ENCODE measurements at regions not wholly inside any gene's neighbourhood (a gene's known extent, or its start where the extent isn't known, plus 50 kb on each side); places are given as distances from the start of the nearest gene placed in this dataset.
"Not testable (repeated sequence)": the region's sequence is repeated elsewhere in the genome, so short reads cannot be mapped to it uniquely, and the experiment has no call there.

DNA sequence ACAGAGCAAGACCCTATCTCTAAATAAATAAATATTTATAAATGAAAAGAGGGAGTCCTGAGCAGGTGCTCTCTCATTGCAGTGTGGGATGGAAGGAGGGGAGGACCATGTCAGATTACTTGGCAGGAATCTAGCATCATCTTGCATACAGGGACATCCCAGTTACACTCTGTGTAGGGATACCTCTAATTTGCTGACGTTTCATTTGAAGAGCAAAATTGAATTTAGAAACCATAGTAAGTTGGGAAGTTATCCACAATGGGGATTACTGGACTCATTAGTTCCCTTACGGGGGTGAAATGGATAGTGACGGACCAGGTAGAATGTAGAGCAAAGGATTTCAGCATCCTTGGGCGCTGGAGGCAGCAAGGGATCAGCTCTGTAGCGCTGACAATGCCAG lies 52.1 kb downstream of the ARHGEF18 start:
- no peak for ATAC-seq (replicated peaks)
- no peak for DNase-seq
- Mint-ChIP-seq H3K27me3 (no peaks in the 10 kb centered on the region), H3K36me3 (ENCODE audit: insufficient read depth) (peaks cover 47% of the 10 kb centered on the region), H3K4me1 (ENCODE audit: low read depth in 2 of 2) (peaks cover 23 to 34% of the 10 kb centered on the region in 2 donors), H3K27ac (peak overlapping the region in 1 of 2 donors; percentile 77), H3K4me3 (no peak overlapping the region), H3K9me3 (no peaks in the 10 kb centered on the region)

DNA sequence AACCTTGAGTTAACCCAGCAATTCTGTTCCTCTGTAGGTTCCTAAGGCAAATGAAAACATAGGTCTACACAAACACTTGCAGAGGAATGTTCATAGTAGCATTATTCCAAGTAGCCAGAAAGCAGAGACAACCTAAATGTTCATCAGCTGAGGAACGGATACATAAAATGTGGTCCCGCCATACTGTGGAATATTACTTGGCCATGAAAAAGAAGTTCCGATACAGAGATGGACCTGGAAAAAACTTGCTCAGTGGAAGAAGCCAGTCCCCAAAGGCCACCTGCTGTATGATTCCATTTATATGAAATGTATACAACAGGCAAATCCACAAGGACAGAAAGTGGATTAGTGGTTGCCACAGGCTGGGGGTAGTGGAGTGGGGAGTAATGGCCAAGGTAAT lies 53.0 kb downstream of the ARHGEF18 start:
- Mint-ChIP-seq H3K27me3 (no peaks in the 10 kb centered on the region), H3K27ac (no peak overlapping the region), H3K4me1 (ENCODE audit: low read depth in 2 of 2) (peaks cover 19 to 26% of the 10 kb centered on the region in 2 donors), H3K4me3 (no peak overlapping the region), H3K9me3 (no peaks in the 10 kb centered on the region), H3K36me3 (ENCODE audit: insufficient read depth) (peaks cover 43% of the 10 kb centered on the region)
- no peak for DNase-seq
- ATAC-seq (replicated peaks): no peak

DNA sequence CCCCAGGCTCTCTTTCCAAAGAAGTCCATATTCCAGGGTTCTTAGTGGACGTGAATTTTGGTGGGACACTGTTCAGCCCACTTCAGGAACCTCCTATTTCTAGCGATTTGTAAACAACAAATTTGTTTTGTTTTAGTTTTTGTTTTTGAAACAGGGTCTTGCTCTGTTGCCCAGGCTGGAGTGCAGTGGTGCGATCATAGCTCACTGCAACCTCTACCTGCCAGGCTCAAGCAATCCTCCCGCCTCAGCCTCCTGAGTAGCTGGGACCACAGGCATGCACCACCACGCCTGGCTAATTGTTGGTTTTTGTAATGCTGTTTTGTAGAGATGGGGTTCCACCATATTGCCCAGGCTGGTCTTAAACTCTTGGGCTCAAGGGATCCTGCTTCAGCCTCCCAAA lies 56.7 kb downstream of the ARHGEF18 start:
- not testable (repeated sequence) for H3K27me3 Mint-ChIP-seq; H3K4me3 Mint-ChIP-seq; ATAC-seq (replicated peaks); DNase-seq; H3K27ac Mint-ChIP-seq; H3K9me3 Mint-ChIP-seq
- H3K36me3 Mint-ChIP-seq (ENCODE audit: insufficient read depth): peaks cover 55% of the 10 kb centered on the region
- peaks cover 16 to 17% of the 10 kb centered on the region in 2 donors for H3K4me1 Mint-ChIP-seq (ENCODE audit: low read depth in 2 of 2)

- ATAC-seq (replicated peaks): no peak
- H3K36me3 Mint-ChIP-seq (ENCODE audit: insufficient read depth): peaks cover 71% of the 10 kb centered on the region
- DNase-seq: no peak
- no peaks in the 10 kb centered on the region for H3K9me3 Mint-ChIP-seq
- peak overlapping the region in 1 of 2 donors; percentile 41 for H3K27ac Mint-ChIP-seq
- no peak overlapping the region for H3K4me3 Mint-ChIP-seq
- H3K27me3 Mint-ChIP-seq: no peaks in the 10 kb centered on the region
- H3K4me1 Mint-ChIP-seq (ENCODE audit: low read depth in 2 of 2): peaks cover 14 to 23% of the 10 kb centered on the region in 2 donors
Measured at GRCh38 chr19:7408251-7408650, 59.5 kb downstream of the ARHGEF18 start.

DNA sequence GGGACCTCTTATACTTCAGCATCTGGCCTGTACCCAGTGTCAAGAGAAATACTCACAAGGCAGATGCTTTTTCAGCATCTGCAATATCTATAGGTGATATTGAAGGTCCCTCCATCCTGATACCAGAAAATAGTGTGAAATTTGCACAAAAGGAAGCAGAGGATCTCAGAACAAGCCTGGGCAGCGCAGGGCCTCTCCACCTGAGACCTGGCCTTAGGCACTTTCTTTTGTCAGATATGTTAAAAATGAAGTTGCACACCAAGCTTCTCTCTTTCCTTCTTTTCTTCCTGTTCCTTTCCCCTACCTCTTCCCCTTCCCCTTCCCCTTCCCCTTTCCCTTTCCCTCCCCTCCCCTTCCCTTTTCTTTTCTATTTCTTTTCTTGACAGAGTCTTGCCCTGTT lies 62.2 kb downstream of the ARHGEF18 start:
- ATAC-seq (replicated peaks) (no peak), DNase-seq (no peak)
- no peaks in the 10 kb centered on the region for H3K9me3 Mint-ChIP-seq
- H3K27ac Mint-ChIP-seq: peak overlapping the region in 1 of 2 donors; percentile 72
- no peak overlapping the region for H3K4me3 Mint-ChIP-seq
- no peaks in the 10 kb centered on the region for H3K27me3 Mint-ChIP-seq
- H3K36me3 Mint-ChIP-seq (ENCODE audit: insufficient read depth): peaks cover 58% of the 10 kb centered on the region
- H3K4me1 Mint-ChIP-seq (ENCODE audit: low read depth in 2 of 2): peaks cover 17 to 37% of the 10 kb centered on the region in 2 donors

DNA sequence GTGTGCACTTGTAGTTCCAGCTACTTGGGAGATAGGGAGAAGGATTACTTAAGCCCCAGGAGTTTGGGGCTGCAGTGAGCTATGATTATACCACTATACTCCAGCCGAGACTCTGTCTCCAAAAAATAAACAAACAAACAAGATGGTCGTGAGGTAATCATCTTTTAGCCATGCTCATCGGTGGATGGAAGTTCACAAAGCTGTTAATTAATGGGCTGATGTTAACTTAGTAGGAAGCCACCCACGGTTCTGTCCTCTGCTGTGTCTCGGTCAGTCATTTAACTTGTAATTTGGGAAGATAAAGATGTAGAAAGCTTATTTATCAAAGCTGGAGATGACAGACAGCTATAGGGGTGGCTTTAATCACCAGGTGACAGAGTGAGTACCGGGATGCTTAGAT lies 64.9 kb downstream of the ARHGEF18 start:
- Mint-ChIP-seq H3K36me3 (ENCODE audit: insufficient read depth) (peaks cover 36% of the 10 kb centered on the region), H3K4me1 (ENCODE audit: low read depth in 2 of 2) (peaks cover 19 to 41% of the 10 kb centered on the region in 2 donors)

GRCh38 chr19:7415163-7415856 lies 66.6 kb downstream of the ARHGEF18 start:
- Mint-ChIP-seq H3K9me3 (no peaks in the 10 kb centered on the region), H3K4me3 (no peak overlapping the region), H3K27ac (peak overlapping the region; percentile 49 to 60), H3K27me3 (no peaks in the 10 kb centered on the region), H3K36me3 (ENCODE audit: insufficient read depth) (peaks cover 34% of the 10 kb centered on the region), H3K4me1 (ENCODE audit: low read depth in 2 of 2) (peaks cover 27 to 52% of the 10 kb centered on the region in 2 donors)
- DNase-seq: no peak
- no peak for ATAC-seq (replicated peaks)

More for the DNA sequence above, 64.9 kb downstream of the ARHGEF18 start:
- Mint-ChIP-seq H3K27me3 (no peaks in the 10 kb centered on the region), H3K4me3 (no peak overlapping the region), H3K27ac (no peak overlapping the region), H3K9me3 (no peaks in the 10 kb centered on the region)
- no peak for DNase-seq
- no peak for ATAC-seq (replicated peaks)

GRCh38 chr19:7415857-7416371 lies 67.2 kb downstream of the ARHGEF18 start:
- Mint-ChIP-seq H3K36me3 (ENCODE audit: insufficient read depth) (peaks cover 34% of the 10 kb centered on the region), H3K27ac (peak overlapping the region in 1 of 2 donors; percentile 60)

GRCh38 chr19:7417671-7418324 lies 69.1 kb downstream of the ARHGEF18 start:
- peaks cover 36% of the 10 kb centered on the region for H3K36me3 Mint-ChIP-seq (ENCODE audit: insufficient read depth)
- H3K27me3 Mint-ChIP-seq: no peaks in the 10 kb centered on the region
- ATAC-seq (replicated peaks) (no peak), DNase-seq (no peak)
- H3K4me1 Mint-ChIP-seq (ENCODE audit: low read depth in 2 of 2): peaks cover 28 to 51% of the 10 kb centered on the region in 2 donors
- H3K4me3 Mint-ChIP-seq: no peak overlapping the region
- peak overlapping the region; percentile 55 to 81 for H3K27ac Mint-ChIP-seq
- no peaks in the 10 kb centered on the region for H3K9me3 Mint-ChIP-seq

More at GRCh38 chr19:7415857-7416371, 67.2 kb downstream of the ARHGEF18 start:
- no peaks in the 10 kb centered on the region for H3K9me3 Mint-ChIP-seq
- no peaks in the 10 kb centered on the region for H3K27me3 Mint-ChIP-seq
- peaks cover 28 to 51% of the 10 kb centered on the region in 2 donors for H3K4me1 Mint-ChIP-seq (ENCODE audit: low read depth in 2 of 2)
- DNase-seq (no peak), ATAC-seq (replicated peaks) (no peak)
- no peak overlapping the region for H3K4me3 Mint-ChIP-seq

- Mint-ChIP-seq H3K27ac (peak overlapping the region in 1 of 2 donors; percentile 81), H3K4me1 (ENCODE audit: low read depth in 2 of 2) (peaks cover 27 to 46% of the 10 kb centered on the region in 2 donors), H3K9me3 (no peaks in the 10 kb centered on the region), H3K4me3 (no peak overlapping the region), H3K27me3 (no peaks in the 10 kb centered on the region), H3K36me3 (ENCODE audit: insufficient read depth) (peaks cover 38% of the 10 kb centered on the region)
- DNase-seq: no peak
- ATAC-seq (replicated peaks): no peak
Measured at GRCh38 chr19:7418596-7418995, 69.9 kb downstream of the ARHGEF18 start.

DNA sequence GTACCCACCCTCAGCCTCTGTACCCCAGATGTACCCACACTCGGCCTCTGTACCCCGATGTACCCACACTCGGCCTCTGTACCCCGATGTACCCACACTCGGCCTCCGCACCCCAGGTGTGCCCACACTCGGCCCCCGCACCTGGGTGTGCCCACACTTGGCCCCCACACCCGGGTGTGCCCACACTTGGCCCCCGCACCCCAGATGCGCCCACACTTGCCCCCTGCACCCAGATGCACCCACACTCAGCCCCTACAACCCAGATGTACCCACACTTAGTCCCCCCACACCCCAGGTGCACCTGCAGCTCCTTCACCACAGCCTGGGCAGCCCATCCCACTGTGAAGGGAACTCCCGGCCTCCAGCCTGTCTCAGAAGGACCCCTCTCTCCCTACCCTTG lies 69.7 kb downstream of the PEX11G start:
- DNase-seq: no peak
- Mint-ChIP-seq H3K4me3 (no peak overlapping the region), H3K9me3 (no peaks in the 10 kb centered on the region), H3K27me3 (no peaks in the 10 kb centered on the region), H3K36me3 (ENCODE audit: insufficient read depth) (peaks cover 43% of the 10 kb centered on the region), H3K4me1 (ENCODE audit: low read depth in 2 of 2) (peaks cover 27 to 42% of the 10 kb centered on the region in 2 donors), H3K27ac (peak overlapping the region in 1 of 2 donors; percentile 81)
- ATAC-seq (replicated peaks): no peak

- peaks cover 51% of the 10 kb centered on the region for H3K36me3 Mint-ChIP-seq (ENCODE audit: insufficient read depth)
- no peaks in the 10 kb centered on the region for H3K27me3 Mint-ChIP-seq
- no peaks in the 10 kb centered on the region for H3K9me3 Mint-ChIP-seq
- ATAC-seq (replicated peaks) (no peak), DNase-seq (no peak)
- no peak overlapping the region for H3K4me3 Mint-ChIP-seq
- peaks cover 27 to 41% of the 10 kb centered on the region in 2 donors for H3K4me1 Mint-ChIP-seq (ENCODE audit: low read depth in 2 of 2)
- H3K27ac Mint-ChIP-seq: peak overlapping the region in 1 of 2 donors; percentile 81
Measured at GRCh38 chr19:7419777-7420439, 68.9 kb downstream of the PEX11G start.

DNA sequence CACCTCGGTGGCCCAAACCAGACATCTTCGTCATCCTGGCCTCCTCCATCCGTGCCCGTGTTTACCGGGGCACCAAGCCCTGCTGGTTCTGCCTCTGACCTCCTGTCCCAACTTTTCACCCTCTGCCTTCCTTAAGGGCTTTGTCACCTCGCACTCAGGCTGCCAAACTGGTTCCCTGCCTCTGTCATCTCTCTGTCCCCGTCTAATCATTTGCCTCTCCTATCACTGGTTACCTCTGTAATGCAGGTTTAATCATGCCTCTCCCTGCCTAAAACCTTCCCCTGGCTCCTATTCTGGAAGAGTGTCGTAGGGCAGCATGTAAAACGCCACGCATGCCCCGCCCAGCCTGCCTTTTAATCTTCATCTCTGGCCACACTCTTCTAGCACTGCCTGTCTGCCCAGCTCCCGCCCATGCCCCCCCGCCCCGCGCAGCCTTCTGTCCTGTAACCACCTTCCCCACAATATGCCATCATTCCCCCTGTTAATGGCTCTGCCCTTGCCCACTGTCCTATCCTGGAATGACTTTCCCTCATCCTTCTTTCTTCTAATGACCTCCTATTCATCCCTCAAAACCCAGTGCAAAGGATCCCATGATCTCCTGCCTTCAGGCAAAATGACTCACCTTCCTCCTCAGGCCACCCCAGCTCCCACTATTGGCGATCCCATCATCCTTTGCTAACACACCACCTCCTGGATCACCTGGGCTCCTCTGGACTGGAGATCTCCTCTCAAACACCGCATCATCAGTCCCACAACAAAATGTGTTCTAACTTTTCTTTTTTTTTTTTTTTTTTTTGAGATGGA lies 66.7 kb downstream of the PEX11G start:
- no peak overlapping the region for H3K4me3 Mint-ChIP-seq
- peak overlapping the region; percentile 16 to 70 for H3K27ac Mint-ChIP-seq
- H3K4me1 Mint-ChIP-seq (ENCODE audit: low read depth in 2 of 2): peaks cover 26 to 31% of the 10 kb centered on the region in 2 donors
- no peak for ATAC-seq (replicated peaks)
- no peak for DNase-seq
- no peaks in the 10 kb centered on the region for H3K27me3 Mint-ChIP-seq
- peaks cover 72% of the 10 kb centered on the region for H3K36me3 Mint-ChIP-seq (ENCODE audit: insufficient read depth)
- no peaks in the 10 kb centered on the region for H3K9me3 Mint-ChIP-seq
